GM12892 (cell line): ENCODE measurements at regions not wholly inside any gene's neighbourhood (a gene's known extent, or its start where the extent isn't known, plus 50 kb on each side); places are given as distances from the start of the nearest gene placed in this dataset.

Source experiments
- POLR2A ChIP-seq: IDR thresholded peaks from 2 replicates; pipeline ENCODE4 v1.6.1; 2011; ENCODE audit warnings: low read depth, low read length, control low read depth
- POLR2AphosphoS5 ChIP-seq: IDR thresholded peaks from 2 replicates; pipeline ENCODE4 v1.6.1; 2011; ENCODE audit warnings: low read depth, low read length, control low read depth

DNA sequence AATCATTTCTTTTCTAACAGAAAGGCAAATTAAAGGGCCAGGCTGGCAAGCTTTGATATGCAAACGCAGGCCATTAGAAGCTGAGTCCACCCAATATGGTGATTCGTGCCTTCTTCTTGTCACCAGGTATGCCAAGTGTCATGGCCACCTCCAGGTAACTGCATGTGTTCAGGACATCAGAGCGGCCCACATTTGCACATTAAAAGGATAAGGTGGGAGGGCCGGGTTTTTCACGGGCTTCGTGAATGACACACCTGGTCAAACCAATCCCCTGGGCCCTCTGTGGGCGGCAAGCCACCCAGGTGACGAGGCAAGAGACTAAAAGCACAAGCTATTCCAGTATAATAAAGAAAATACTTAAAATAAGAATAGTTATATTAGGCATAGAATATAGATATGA is 75.9 kb upstream of the TSPAN11 start:
- TF ChIP-seq POLR2AphosphoS5 (no peak), POLR2A (no peak)
